GM10248 (cell line): ENCODE measurements at regions not wholly inside any gene's neighbourhood (a gene's known extent, or its start where the extent isn't known, plus 50 kb on each side); places are given as distances from the start of the nearest gene placed in this dataset.

Experiments used
- CTCF ChIA-PET: fragments of 300-600 bp; sonication (Branson Sonifier 250); formaldehyde crosslinking; extraction: SDS; loops from one replicate; lab custom pipeline; 2021; ENCODE audit warnings: antibody characterized with exemption; lab: Yijun Ruan, JAX
- POLR2A ChIA-PET: fragments of 350-650 bp; sonication (Branson Sonifier 250); formaldehyde crosslinking; extraction: SDS; loops from one replicate; lab custom pipeline; 2020; ENCODE audit warnings: antibody characterized with exemption; lab: Yijun Ruan, JAX
- DNase-seq: peaks from one replicate; pipeline ENCODE4 v3.0.0; 2012; ENCODE audit errors: extremely low spot score
- CTCF ChIP-seq: IDR thresholded peaks from 2 replicates; pipeline ENCODE4 v1.5.1; 2012; ENCODE audit warnings: mild to moderate bottlenecking, low read depth; ENCODE audit errors: extremely low read depth, missing control alignments, control extremely low read depth

- no peak for DNase-seq
- POLR2A ChIA-PET = no interaction called here
- no peak for TF ChIP-seq CTCF
- CTCF ChIA-PET = interaction anchor here (0.9 kb wide), 1 partner anchor 10 kb away, joined by 3 read pairs; no protein-coding TSS in a partner anchor
Measured at GRCh38 chr2:71807581-71808451, 339.8 kb downstream of the CYP26B1 start.

- ChIA-PET CTCF (interaction anchor here (0.9 to 3.3 kb wide), 3 partner anchors 8 to 11 kb away, joined by 3 to 11 read pairs (median 3); no protein-coding TSS in a partner anchor), POLR2A (no interaction called here)
- no peak for DNase-seq
- no peak for TF ChIP-seq CTCF
Measured at GRCh38 chr2:71806432-71806831, 341.2 kb downstream of the CYP26B1 start.

GRCh38 chr2:71804281-71804751 lies 343.3 kb downstream of the CYP26B1 start:
- DNase-seq = no peak
- no peak for TF ChIP-seq CTCF
- CTCF ChIA-PET = interaction anchor here (2.4 to 3.3 kb wide), 2 partner anchors 9 to 12 kb away, joined by 8 to 11 read pairs; no protein-coding TSS in a partner anchor
- POLR2A ChIA-PET = no interaction called here

GRCh38 chr2:71803398-71803797 lies 344.3 kb downstream of the CYP26B1 start:
- ChIA-PET POLR2A (no interaction called here), CTCF (interaction anchor here (2.4 kb wide), 1 partner anchor 13 kb away, joined by 8 read pairs; no protein-coding TSS in a partner anchor)
- no peak for DNase-seq
- no peak for TF ChIP-seq CTCF

GRCh38 chr2:71802556-71802955 lies 345.1 kb downstream of the CYP26B1 start:
- CTCF ChIA-PET = interaction anchor here (1.0 kb wide), 1 partner anchor 9 kb away, joined by 3 read pairs; no protein-coding TSS in a partner anchor
- DNase-seq = no peak
- no peak for TF ChIP-seq CTCF
- POLR2A ChIA-PET = no interaction called here

- DNase-seq = no peak
- CTCF ChIA-PET = no interaction called here
- no peak for TF ChIP-seq CTCF
- POLR2A ChIA-PET = no interaction called here
Measured at GRCh38 chr2:71801969-71802368, 345.7 kb downstream of the CYP26B1 start.
